HCT116 (cell line): ENCODE measurements at regions not wholly inside any gene's neighbourhood (a gene's known extent, or its start where the extent isn't known, plus 50 kb on each side); places are given as distances from the start of the nearest gene placed in this dataset.

Source experiments
- CEBPB ChIP-seq: IDR thresholded peaks from 2 replicates; pipeline ENCODE4 v1.6.1; 2012; ENCODE audit warnings: low read depth
- EGR1 ChIP-seq: IDR thresholded peaks from 2 replicates; pipeline ENCODE4 v1.6.1; 2012; ENCODE audit warnings: low read depth
- EZH2 ChIP-seq: fragments of 200-600 bp; sonication (generic); IDR thresholded peaks from 2 replicates; pipeline ENCODE4 v1.6.1; 2017; ENCODE audit warnings: antibody characterized with exemption, mixed run types
- EZH2phosphoT487 ChIP-seq: fragments of 200-600 bp; IDR thresholded peaks from 2 replicates; pipeline ENCODE4 v1.6.1; 2018; ENCODE audit warnings: antibody characterized with exemption, borderline replicate concordance
- POLR2A ChIP-seq: IDR thresholded peaks from 2 replicates; pipeline ENCODE4 v1.7.0; 2011; ENCODE audit warnings: borderline replicate concordance; ENCODE audit not compliant: insufficient read depth, insufficient read length; ENCODE audit errors: extremely low read depth
- POLR2AphosphoS5 ChIP-seq: IDR thresholded peaks from 2 replicates; pipeline ENCODE4 v1.6.1; 2011; ENCODE audit warnings: mild to moderate bottlenecking, low read depth, low read length, moderate library complexity
- SIN3A ChIP-seq: IDR thresholded peaks from 2 replicates; pipeline ENCODE4 v1.6.1; 2012; ENCODE audit warnings: low read depth
- TCF7L2 ChIP-seq: IDR thresholded peaks from 2 replicates; pipeline ENCODE4 v1.7.0; 2011; ENCODE audit warnings: borderline replicate concordance, inconsistent platforms; ENCODE audit not compliant: insufficient read depth, insufficient read length; ENCODE audit errors: extremely low read depth
- YY1 ChIP-seq: IDR thresholded peaks from 2 replicates; pipeline ENCODE4 v1.6.1; 2011; ENCODE audit warnings: low read length, low read depth, moderate library complexity, mild to moderate bottlenecking; ENCODE audit not compliant: insufficient replicate concordance; ENCODE audit errors: extremely low read depth
- ZNF274 ChIP-seq: fragments of 200-500 bp; sonication (Bioruptor generic); IDR thresholded peaks from 2 replicates; pipeline ENCODE4 v1.6.1; 2014; ENCODE audit warnings: mild to moderate bottlenecking, low read depth, low read length, inconsistent platforms
- TF ChIP-seq, protein P1 (sequence below): IDR thresholded peaks from 2 replicates; pipeline ENCODE4 v1.6.1; 2012
- TF ChIP-seq, protein P2 (sequence below), 3 experiments: fragments of 200-600 bp in 1 of 3; sonication (generic) in 1 of 3; IDR thresholded peaks in 2 of 3; conservative IDR thresholded peaks in 1 of 3; 2 replicates each; pipeline ENCODE4 v1.5.1; 2012 to 2017; ENCODE audit warnings: low read depth in 2 of 3, low read length in 2 of 3, antibody characterized with exemption in 1 of 3, borderline replicate concordance in 1 of 3, control low read depth in 1 of 3, mild to moderate bottlenecking in 1 of 3, mixed read lengths in 1 of 3, mixed run types in 1 of 3, moderate library complexity in 1 of 3; ENCODE audit not compliant: insufficient read depth in 1 of 3
- TF ChIP-seq, protein P3 (sequence below): IDR thresholded peaks from 2 replicates; pipeline ENCODE4 v1.6.1; 2012

DNA sequence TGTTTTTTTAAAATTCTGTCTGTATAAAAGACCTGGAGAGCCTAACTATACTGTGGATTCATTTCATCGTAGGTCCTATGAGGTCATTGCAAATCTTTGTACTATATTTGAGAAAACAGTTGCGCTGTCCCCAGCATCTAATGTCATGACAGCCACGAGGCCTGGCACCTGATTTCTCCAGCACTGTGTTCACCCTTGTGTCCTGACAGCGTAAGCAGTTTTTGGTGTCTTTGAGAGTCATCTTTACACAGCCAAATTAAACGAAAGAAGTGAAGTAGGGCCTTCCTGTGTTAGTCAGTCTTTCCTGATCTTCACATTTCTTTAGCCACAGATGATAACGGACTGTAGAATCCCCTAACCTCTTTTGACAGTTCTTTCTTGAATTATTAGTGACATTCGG lies 70.6 kb upstream of the PHACTR2 start:
- TF ChIP-seq SIN3A (no peak), ZNF274 (no peak), POLR2AphosphoS5 (no peak), EGR1 (no peak), TCF7L2 (no peak), YY1 (no peak), EZH2 (no peak), CEBPB (no peak), POLR2A (no peak), EZH2phosphoT487 (no peak)
- TF ChIP-seq, protein P1, sequence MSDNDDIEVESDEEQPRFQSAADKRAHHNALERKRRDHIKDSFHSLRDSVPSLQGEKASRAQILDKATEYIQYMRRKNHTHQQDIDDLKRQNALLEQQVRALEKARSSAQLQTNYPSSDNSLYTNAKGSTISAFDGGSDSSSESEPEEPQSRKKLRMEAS = no peak
- TF ChIP-seq, protein P2, sequence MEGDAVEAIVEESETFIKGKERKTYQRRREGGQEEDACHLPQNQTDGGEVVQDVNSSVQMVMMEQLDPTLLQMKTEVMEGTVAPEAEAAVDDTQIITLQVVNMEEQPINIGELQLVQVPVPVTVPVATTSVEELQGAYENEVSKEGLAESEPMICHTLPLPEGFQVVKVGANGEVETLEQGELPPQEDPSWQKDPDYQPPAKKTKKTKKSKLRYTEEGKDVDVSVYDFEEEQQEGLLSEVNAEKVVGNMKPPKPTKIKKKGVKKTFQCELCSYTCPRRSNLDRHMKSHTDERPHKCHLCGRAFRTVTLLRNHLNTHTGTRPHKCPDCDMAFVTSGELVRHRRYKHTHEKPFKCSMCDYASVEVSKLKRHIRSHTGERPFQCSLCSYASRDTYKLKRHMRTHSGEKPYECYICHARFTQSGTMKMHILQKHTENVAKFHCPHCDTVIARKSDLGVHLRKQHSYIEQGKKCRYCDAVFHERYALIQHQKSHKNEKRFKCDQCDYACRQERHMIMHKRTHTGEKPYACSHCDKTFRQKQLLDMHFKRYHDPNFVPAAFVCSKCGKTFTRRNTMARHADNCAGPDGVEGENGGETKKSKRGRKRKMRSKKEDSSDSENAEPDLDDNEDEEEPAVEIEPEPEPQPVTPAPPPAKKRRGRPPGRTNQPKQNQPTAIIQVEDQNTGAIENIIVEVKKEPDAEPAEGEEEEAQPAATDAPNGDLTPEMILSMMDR (IDR thresholded peaks at IDR 0.05 in 2 of 3, conservative IDR thresholded peaks at IDR 0.05 in 1 of 3; ENCODE audit: borderline replicate concordance in 1 of 3, insufficient read depth in 1 of 3, low read depth in 2 of 3, low read length in 2 of 3) = no peak
- TF ChIP-seq, protein P3, sequence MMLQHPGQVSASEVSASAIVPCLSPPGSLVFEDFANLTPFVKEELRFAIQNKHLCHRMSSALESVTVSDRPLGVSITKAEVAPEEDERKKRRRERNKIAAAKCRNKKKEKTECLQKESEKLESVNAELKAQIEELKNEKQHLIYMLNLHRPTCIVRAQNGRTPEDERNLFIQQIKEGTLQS = no peak
